Peyer's patch (tissue), 4 donors: ENCODE measurements at regions not wholly inside any gene's neighbourhood (a gene's known extent, or its start where the extent isn't known, plus 50 kb on each side); places are given as distances from the start of the nearest gene placed in this dataset.

Experiments used
- DNase-seq, 3 donors: peaks; one replicate each; pipeline ENCODE4 v3.0.0-alpha.2; 2017 to 2019
- H3K27ac ChIP-seq, 4 donors: fragments of 200-600 bp; sonication (generic); one replicate each; pipeline ENCODE4 v1.5.1; 2016 to 2019
- H3K27me3 ChIP-seq, 2 donors: fragments of 200-600 bp; sonication (generic); one replicate each; pipeline ENCODE4 v1.5.1; 2019
- H3K36me3 ChIP-seq, 3 donors: fragments of 200-600 bp; sonication (generic); one replicate each; pipeline ENCODE4 v1.5.1; 2016 to 2019
- H3K4me1 ChIP-seq, 4 donors: fragments of 200-600 bp; sonication (generic); one replicate each; pipeline ENCODE4 v1.5.1; 2016 to 2019
- H3K4me3 ChIP-seq, 4 donors: fragments of 200-600 bp; sonication (generic); 1 replicate in 3 of 4; 2 replicates in 1 of 4; pipeline ENCODE4 v1.5.1; 2016 to 2019; ENCODE audit warnings: mild to moderate bottlenecking in 1 of 4
- H3K9me3 ChIP-seq, 4 donors: fragments of 200-600 bp; sonication (generic); one replicate each; pipeline ENCODE4 v1.5.1; 2016 to 2019; ENCODE audit warnings: mild to moderate bottlenecking in 1 of 4
- POLR2A ChIP-seq, 2 donors: fragments of 450-650 bp; IDR thresholded peaks; one replicate each; pipeline ENCODE4 v1.5.1; 2017; ENCODE audit warnings: antibody characterized with exemption in 2 of 2, mild to moderate bottlenecking in 2 of 2, moderate library complexity in 2 of 2
- TF ChIP-seq, protein P1 (sequence below), 6 experiments: fragments of 450-650 bp in 4 of 6; fragments of 200-600 bp in 2 of 6; sonication (generic) in 1 of 6; IDR thresholded peaks; one replicate each; pipeline ENCODE4 v1.5.1; 2017 to 2019; ENCODE audit warnings: antibody characterized with exemption in 6 of 6, mild to moderate bottlenecking in 3 of 6, moderate library complexity in 1 of 6

DNA sequence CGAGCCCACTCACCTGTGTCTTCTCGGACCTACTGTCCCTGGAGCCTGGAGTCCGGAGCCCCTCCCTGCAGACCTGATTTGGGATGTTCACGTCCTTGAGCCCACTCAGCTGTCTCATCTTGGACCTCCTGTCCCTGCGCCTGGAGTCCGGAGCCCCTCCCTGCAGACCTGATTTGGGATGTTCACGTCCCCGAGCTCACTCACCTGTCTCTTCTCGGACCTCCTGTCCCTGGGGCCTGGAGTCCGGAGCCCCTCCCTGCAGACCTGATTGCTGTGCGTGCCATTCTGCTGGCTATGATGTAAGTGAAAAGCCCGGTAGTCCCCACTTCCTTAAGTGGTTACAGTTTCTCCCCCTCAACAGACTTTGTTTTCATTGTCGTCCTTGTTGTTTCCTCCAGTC is 867.1 kb downstream of the BRD1 start:
- TF ChIP-seq POLR2A (IDR thresholded peaks at IDR 0.05): no peak
- TF ChIP-seq, protein P1, sequence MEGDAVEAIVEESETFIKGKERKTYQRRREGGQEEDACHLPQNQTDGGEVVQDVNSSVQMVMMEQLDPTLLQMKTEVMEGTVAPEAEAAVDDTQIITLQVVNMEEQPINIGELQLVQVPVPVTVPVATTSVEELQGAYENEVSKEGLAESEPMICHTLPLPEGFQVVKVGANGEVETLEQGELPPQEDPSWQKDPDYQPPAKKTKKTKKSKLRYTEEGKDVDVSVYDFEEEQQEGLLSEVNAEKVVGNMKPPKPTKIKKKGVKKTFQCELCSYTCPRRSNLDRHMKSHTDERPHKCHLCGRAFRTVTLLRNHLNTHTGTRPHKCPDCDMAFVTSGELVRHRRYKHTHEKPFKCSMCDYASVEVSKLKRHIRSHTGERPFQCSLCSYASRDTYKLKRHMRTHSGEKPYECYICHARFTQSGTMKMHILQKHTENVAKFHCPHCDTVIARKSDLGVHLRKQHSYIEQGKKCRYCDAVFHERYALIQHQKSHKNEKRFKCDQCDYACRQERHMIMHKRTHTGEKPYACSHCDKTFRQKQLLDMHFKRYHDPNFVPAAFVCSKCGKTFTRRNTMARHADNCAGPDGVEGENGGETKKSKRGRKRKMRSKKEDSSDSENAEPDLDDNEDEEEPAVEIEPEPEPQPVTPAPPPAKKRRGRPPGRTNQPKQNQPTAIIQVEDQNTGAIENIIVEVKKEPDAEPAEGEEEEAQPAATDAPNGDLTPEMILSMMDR (IDR thresholded peaks at IDR 0.05): no peak
- DNase-seq: peak in 1 of 3 donors; percentile 17

DNA sequence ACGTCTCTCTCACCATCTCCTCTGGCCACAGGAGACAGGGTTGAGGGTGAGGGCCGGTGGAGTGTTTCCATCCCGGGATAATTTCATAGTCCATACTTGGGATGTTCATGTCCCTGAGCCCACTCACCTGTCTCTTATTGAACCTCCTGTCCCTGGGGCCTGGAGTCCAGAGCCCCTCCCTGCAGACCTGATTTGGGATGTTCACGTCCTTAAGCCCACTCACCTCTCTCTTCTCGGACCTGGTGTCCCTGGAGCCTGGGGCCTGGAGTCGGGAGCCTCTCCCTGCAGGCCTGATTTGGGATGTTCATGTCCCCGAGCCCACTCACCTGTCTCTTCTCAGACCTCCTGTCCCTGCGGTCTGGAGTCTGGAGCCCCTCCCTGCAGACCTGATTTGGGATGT is 868.2 kb downstream of the BRD1 start:
- Histone ChIP-seq H3K4me1 (no peaks in the 10 kb centered on the region), H3K9me3 (no peaks in the 10 kb centered on the region), H3K27ac (no peak overlapping the region), H3K27me3 (no peaks in the 10 kb centered on the region), H3K4me3 (no peak overlapping the region), H3K36me3 (no peaks in the 10 kb centered on the region)
- TF ChIP-seq POLR2A (IDR thresholded peaks at IDR 0.05): no peak
- TF ChIP-seq, protein P1 (IDR thresholded peaks at IDR 0.05): no peak
- peak in 2 of 3 donors; percentile 0 to 23 for DNase-seq

More for the DNA sequence above, 867.1 kb downstream of the BRD1 start:
- no peak overlapping the region for H3K4me3 ChIP-seq
- H3K9me3 ChIP-seq: no peaks in the 10 kb centered on the region
- no peak overlapping the region for H3K27ac ChIP-seq
- H3K27me3 ChIP-seq: no peaks in the 10 kb centered on the region
- no peaks in the 10 kb centered on the region for H3K36me3 ChIP-seq
- no peaks in the 10 kb centered on the region for H3K4me1 ChIP-seq

DNA sequence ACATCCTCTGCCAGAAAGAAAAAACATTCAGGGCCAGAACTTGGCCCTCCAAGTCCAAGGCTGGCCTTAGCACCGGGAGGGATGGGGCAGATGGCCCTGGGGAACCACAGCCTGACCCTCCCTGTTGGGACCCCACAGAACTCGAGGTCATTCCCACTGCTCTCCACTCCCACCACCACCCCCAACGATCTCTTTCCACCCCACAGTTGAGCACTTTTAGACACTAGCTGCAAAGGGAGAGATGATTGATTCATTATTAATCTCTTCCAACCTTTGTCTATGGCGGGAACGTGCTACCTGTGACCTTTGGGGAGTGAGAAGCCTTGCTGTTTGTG is 869.7 kb downstream of the BRD1 start:
- Histone ChIP-seq H3K4me1 (no peaks in the 10 kb centered on the region), H3K36me3 (no peaks in the 10 kb centered on the region), H3K27ac (no peak overlapping the region), H3K27me3 (no peaks in the 10 kb centered on the region), H3K4me3 (no peak overlapping the region), H3K9me3 (no peaks in the 10 kb centered on the region)
- TF ChIP-seq, protein P1 (IDR thresholded peaks at IDR 0.05): no peak
- no peak for TF ChIP-seq POLR2A (IDR thresholded peaks at IDR 0.05)
- DNase-seq: no peak

DNA sequence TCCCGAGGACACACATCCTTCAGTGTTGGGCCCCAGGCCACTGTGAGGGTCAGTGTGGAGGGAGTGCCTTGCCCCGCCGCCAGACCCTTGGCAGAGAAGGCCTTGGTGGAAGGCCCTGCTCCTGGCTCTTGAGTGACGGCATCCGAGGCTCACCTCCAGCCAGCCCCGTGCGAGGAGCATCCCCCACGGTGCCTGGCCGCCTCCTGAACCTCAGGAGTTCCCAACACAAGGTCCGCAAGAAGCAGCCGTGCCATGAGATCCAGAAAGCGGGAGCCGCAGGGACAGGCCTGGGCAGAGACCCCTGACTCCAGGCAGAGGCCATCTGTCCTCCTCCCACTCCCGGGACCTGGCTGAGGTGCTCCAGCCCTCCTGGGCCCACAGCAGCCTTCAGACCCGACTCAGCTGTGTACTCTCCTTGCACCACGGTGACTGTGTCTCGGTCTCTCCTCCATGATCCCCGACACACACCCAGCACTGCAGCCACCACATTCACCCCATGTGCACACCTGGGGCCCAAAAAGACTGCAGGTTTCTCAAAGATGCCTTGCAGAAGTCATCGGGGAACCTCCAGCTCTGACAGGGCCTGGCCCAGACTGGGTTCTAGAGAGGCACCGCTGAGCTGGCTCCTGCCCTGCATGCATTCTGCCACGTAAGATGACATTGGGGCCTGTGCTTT is 870.2 kb downstream of the BRD1 start:
- TF ChIP-seq POLR2A (IDR thresholded peaks at IDR 0.05): no peak
- TF ChIP-seq, protein P1 (IDR thresholded peaks at IDR 0.05): no peak
- H3K36me3 ChIP-seq: no peaks in the 10 kb centered on the region
- H3K27me3 ChIP-seq: no peaks in the 10 kb centered on the region
- no peaks in the 10 kb centered on the region for H3K9me3 ChIP-seq
- no peak overlapping the region for H3K4me3 ChIP-seq
- no peaks in the 10 kb centered on the region for H3K4me1 ChIP-seq
- DNase-seq: peak in 2 of 3 donors; percentile 9 to 38
- H3K27ac ChIP-seq: no peak overlapping the region

DNA sequence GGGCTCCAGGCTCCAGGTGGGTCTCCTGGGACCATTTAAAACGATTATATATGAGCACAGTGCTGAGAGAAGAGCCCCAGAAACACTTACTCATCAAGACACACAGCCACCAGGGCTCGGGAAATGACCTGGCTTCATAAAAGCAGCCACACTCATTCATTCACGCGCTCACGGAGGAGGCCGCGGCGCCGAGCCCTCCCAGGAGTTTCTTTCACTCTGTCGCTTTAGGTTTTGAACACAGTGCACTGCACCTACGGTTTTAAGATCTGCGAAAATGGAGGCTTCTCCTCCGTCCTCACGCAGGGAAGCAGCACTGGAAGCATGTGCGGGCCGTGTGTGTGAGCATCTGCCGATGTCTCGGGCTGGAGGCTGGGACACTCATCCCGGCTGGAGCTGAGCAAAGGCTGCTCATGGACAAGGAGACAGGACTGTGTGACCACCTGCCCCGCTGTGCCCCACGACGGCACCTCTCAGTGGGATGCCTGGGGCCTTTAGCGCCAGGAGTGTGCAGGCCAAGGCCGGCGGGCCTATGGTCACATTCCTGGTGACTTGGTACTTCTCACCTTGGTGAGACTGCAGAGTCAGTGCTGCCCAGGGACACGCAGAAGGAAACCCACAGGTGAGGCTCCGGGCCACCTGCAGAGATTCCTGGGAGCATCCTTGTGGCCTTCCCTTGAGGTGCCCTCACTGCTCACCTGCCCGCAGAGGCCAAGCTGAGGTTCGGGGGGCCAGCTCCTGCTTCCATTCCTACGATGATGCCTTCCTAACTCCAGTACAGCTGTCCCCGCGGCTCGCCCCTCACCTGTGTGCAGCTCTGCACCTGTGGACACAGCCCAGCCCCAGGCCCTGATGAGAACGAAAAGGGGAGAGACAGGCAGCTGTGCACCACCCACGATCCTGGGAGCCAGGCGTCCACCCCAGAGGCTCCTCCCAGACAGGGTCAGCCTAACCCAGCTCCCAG is 872.0 kb downstream of the BRD1 start:
- TF ChIP-seq POLR2A (IDR thresholded peaks at IDR 0.05): no peak
- TF ChIP-seq, protein P1 (IDR thresholded peaks at IDR 0.05): no peak
- Histone ChIP-seq H3K36me3 (no peaks in the 10 kb centered on the region), H3K27me3 (no peaks in the 10 kb centered on the region), H3K4me1 (no peaks in the 10 kb centered on the region), H3K9me3 (peaks cover 0 to 3% (median 0%) of the 10 kb centered on the region in 4 donors), H3K27ac (no peak overlapping the region), H3K4me3 (no peak overlapping the region)
- DNase-seq: peak in 2 of 3 donors; percentile 2 to 33
